ENCODE measurements at regions not wholly inside any gene's neighbourhood (a gene's known extent, or its start where the extent isn't known, plus 50 kb on each side); places are given as distances from the start of the nearest gene placed in this dataset.
"Not testable (repeated sequence)": the region's sequence is repeated elsewhere in the genome, so short reads cannot be mapped to it uniquely, and the experiment has no call there.

GRCh38 chr9:10863476-10863875 is 250.7 kb upstream of the PTPRD start:
- Histone ChIP-seq H3K4me1 (replicated peaks in 1 of 2) (peaks cover 0 to 10% of the 10 kb centered on the region in 2 donors), H3K4me3 (no peak overlapping the region), H3K27ac (no peak overlapping the region)
- ATAC-seq (replicated peaks in 6 of 8) = no peak
- in situ Hi-C loops (cut with MboI; ENCODE audit: low pct_unique_long_range_greater_than_20kb in 2 of 9, low sequenced_read_pairs in 9 of 9, unreplicated experiment in 9 of 9) = no loop called here
- 0 to 80% (median 75%) methylated on average over 2 of the region's 2 CpGs; no CpG with 5 or more reads in 1 of the 10 experiments for WGBS, 10 experiments

- no peak overlapping the region for H3K4me3 ChIP-seq
- no peak for ATAC-seq (replicated peaks in 6 of 8)
- in situ Hi-C loops (cut with MboI; ENCODE audit: low pct_unique_long_range_greater_than_20kb in 2 of 9, low sequenced_read_pairs in 9 of 9, unreplicated experiment in 9 of 9) = no loop called here
- no peak overlapping the region for H3K27ac ChIP-seq
- H3K4me1 ChIP-seq (replicated peaks in 1 of 2) = no peaks in the 10 kb centered on the region
- WGBS, 10 experiments = 0 to 89% (median 72%) methylated on average over 1 to 2 of the region's 2 CpGs
Observed at GRCh38 chr9:10867194-10867593, 254.4 kb upstream of the PTPRD start.

- ATAC-seq (replicated peaks in 6 of 8) = no peak
- Histone ChIP-seq H3K4me1 (replicated peaks in 1 of 2) (no peaks in the 10 kb centered on the region), H3K27ac (no peak overlapping the region), H3K4me3 (no peak overlapping the region)
- in situ Hi-C loops (cut with MboI; ENCODE audit: low pct_unique_long_range_greater_than_20kb in 2 of 9, low sequenced_read_pairs in 9 of 9, unreplicated experiment in 9 of 9) = no loop called here
Observed at GRCh38 chr9:10869687-10870086, 256.9 kb upstream of the PTPRD start.

- 0 to 100% (median 83%) methylated on average over 1 of the region's 1 CpG; no CpG with 5 or more reads in 2 of the 10 experiments for WGBS, 10 experiments
- in situ Hi-C loops (cut with MboI; ENCODE audit: low pct_unique_long_range_greater_than_20kb in 2 of 9, low sequenced_read_pairs in 9 of 9, unreplicated experiment in 9 of 9) = no loop called here
- ATAC-seq (replicated peaks in 6 of 8) = no peak
- no peak overlapping the region for H3K27ac ChIP-seq
- H3K4me1 ChIP-seq (replicated peaks in 1 of 2) = peaks cover 0 to 7% of the 10 kb centered on the region in 2 donors
- H3K4me3 ChIP-seq = no peak overlapping the region
Observed at GRCh38 chr9:10873999-10874398, 261.2 kb upstream of the PTPRD start.

- peaks cover 0 to 7% of the 10 kb centered on the region in 2 donors for H3K4me1 ChIP-seq (replicated peaks in 1 of 2)
- in situ Hi-C loops (cut with MboI; ENCODE audit: low pct_unique_long_range_greater_than_20kb in 2 of 9, low sequenced_read_pairs in 9 of 9, unreplicated experiment in 9 of 9) = no loop called here
- no peak overlapping the region for H3K27ac ChIP-seq
- WGBS, 10 experiments = 0 to 100% (median 76%) methylated on average over 1 to 2 of the region's 2 CpGs
- ATAC-seq (replicated peaks in 6 of 8) = no peak
- no peak overlapping the region for H3K4me3 ChIP-seq
Observed at GRCh38 chr9:10875752-10876151, 262.9 kb upstream of the PTPRD start.

- Histone ChIP-seq H3K4me1 (replicated peaks in 1 of 2) (peaks cover 0 to 7% of the 10 kb centered on the region in 2 donors), H3K4me3 (no peak overlapping the region), H3K27ac (no peak overlapping the region)
- in situ Hi-C loops (cut with MboI; ENCODE audit: low pct_unique_long_range_greater_than_20kb in 2 of 9, low sequenced_read_pairs in 9 of 9, unreplicated experiment in 9 of 9) = no loop called here
- ATAC-seq (replicated peaks in 6 of 8) = peak in 3 of 8 experiments; percentile 32 to 45 (median 34)
- 10 to 100% (median 65%) methylated on average over 1 to 2 of the region's 2 CpGs; no CpG with 5 or more reads in 2 of the 10 experiments for WGBS, 10 experiments
Observed at GRCh38 chr9:10876333-10876732, 263.5 kb upstream of the PTPRD start.

GRCh38 chr9:10890266-10890665 is 277.5 kb upstream of the PTPRD start:
- H3K4me3 ChIP-seq; ATAC-seq (replicated peaks in 6 of 8); in situ Hi-C loops (cut with MboI; ENCODE audit: low pct_unique_long_range_greater_than_20kb in 2 of 9, low sequenced_read_pairs in 9 of 9, unreplicated experiment in 9 of 9); H3K4me1 ChIP-seq (replicated peaks in 1 of 2); H3K27ac ChIP-seq: not testable (repeated sequence)
- 20 to 100% (median 80%) methylated on average over 1 of the region's 5 CpGs; no CpG with 5 or more reads in 5 of the 10 experiments for WGBS, 10 experiments

- Histone ChIP-seq H3K4me3 (no peak overlapping the region), H3K27ac (no peak overlapping the region), H3K4me1 (replicated peaks in 1 of 2) (no peaks in the 10 kb centered on the region)
- in situ Hi-C loops (cut with MboI; ENCODE audit: low pct_unique_long_range_greater_than_20kb in 2 of 9, low sequenced_read_pairs in 9 of 9, unreplicated experiment in 9 of 9) = no loop called here
- ATAC-seq (replicated peaks in 6 of 8) = no peak
- WGBS, 10 experiments = 0 to 83% (median 30%) methylated on average over 1 to 3 of the region's 3 CpGs; no CpG with 5 or more reads in 1 of the 10 experiments
Observed at GRCh38 chr9:10899509-10899908, 286.7 kb upstream of the PTPRD start.

GRCh38 chr9:10903969-10904368 is 291.2 kb upstream of the PTPRD start:
- WGBS, 10 experiments = 0 to 100% (median 83%) methylated on average over 1 of the region's 1 CpG

GRCh38 chr9:10910779-10911178 is 298.0 kb upstream of the PTPRD start:
- Histone ChIP-seq H3K4me3 (no peak overlapping the region), H3K4me1 (replicated peaks in 1 of 2) (no peaks in the 10 kb centered on the region), H3K27ac (no peak overlapping the region)
- no peak for ATAC-seq (replicated peaks in 6 of 8)
- in situ Hi-C loops (cut with MboI; ENCODE audit: low pct_unique_long_range_greater_than_20kb in 2 of 9, low sequenced_read_pairs in 9 of 9, unreplicated experiment in 9 of 9) = no loop called here
- 89 to 100% (median 93%) methylated on average over 1 to 18 of the region's 25 CpGs; no CpG with 5 or more reads in 5 of the 10 experiments for WGBS, 10 experiments

More at GRCh38 chr9:10903969-10904368, 291.2 kb upstream of the PTPRD start:
- H3K27ac ChIP-seq = no peak overlapping the region
- in situ Hi-C loops (cut with MboI; ENCODE audit: low pct_unique_long_range_greater_than_20kb in 2 of 9, low sequenced_read_pairs in 9 of 9, unreplicated experiment in 9 of 9) = no loop called here
- ATAC-seq (replicated peaks in 6 of 8) = no peak
- no peak overlapping the region for H3K4me3 ChIP-seq
- no peaks in the 10 kb centered on the region for H3K4me1 ChIP-seq (replicated peaks in 1 of 2)

GRCh38 chr9:10911373-10911772 is 298.6 kb upstream of the PTPRD start:
- in situ Hi-C loops (cut with MboI; ENCODE audit: low pct_unique_long_range_greater_than_20kb in 2 of 9, low sequenced_read_pairs in 9 of 9, unreplicated experiment in 9 of 9) = no loop called here
- 0 to 97% (median 85%) methylated on average over 1 to 6 of the region's 6 CpGs; no CpG with 5 or more reads in 3 of the 10 experiments for WGBS, 10 experiments
- no peak for ATAC-seq (replicated peaks in 6 of 8)

GRCh38 chr9:10917001-10917400 is 304.2 kb upstream of the PTPRD start:
- no peak overlapping the region for H3K4me3 ChIP-seq
- WGBS, 10 experiments = 0 to 100% (median 73%) methylated on average over 1 to 2 of the region's 2 CpGs

More at GRCh38 chr9:10911373-10911772, 298.6 kb upstream of the PTPRD start:
- Histone ChIP-seq H3K27ac (no peak overlapping the region), H3K4me3 (no peak overlapping the region), H3K4me1 (replicated peaks in 1 of 2) (no peaks in the 10 kb centered on the region)

GRCh38 chr9:10921671-10922070 is 308.9 kb upstream of the PTPRD start:
- in situ Hi-C loops (cut with MboI; ENCODE audit: low pct_unique_long_range_greater_than_20kb in 2 of 9, low sequenced_read_pairs in 9 of 9, unreplicated experiment in 9 of 9) = no loop called here
- WGBS, 10 experiments = 0 to 22% (median 0%) methylated on average over 1 to 2 of the region's 2 CpGs; no CpG with 5 or more reads in 1 of the 10 experiments
- Histone ChIP-seq H3K27ac (no peak overlapping the region), H3K4me1 (replicated peaks in 1 of 2) (peaks cover 0 to 3% of the 10 kb centered on the region in 2 donors), H3K4me3 (no peak overlapping the region)
- no peak for ATAC-seq (replicated peaks in 6 of 8)

More at GRCh38 chr9:10917001-10917400, 304.2 kb upstream of the PTPRD start:
- in situ Hi-C loops (cut with MboI; ENCODE audit: low pct_unique_long_range_greater_than_20kb in 2 of 9, low sequenced_read_pairs in 9 of 9, unreplicated experiment in 9 of 9) = no loop called here
- ATAC-seq (replicated peaks in 6 of 8) = peak in 4 of 8 experiments; percentile 25 to 47 (median 36)
- peaks cover 0 to 3% of the 10 kb centered on the region in 2 donors for H3K4me1 ChIP-seq (replicated peaks in 1 of 2)
- no peak overlapping the region for H3K27ac ChIP-seq

- H3K4me1 ChIP-seq (replicated peaks in 1 of 2) = peaks cover 8 to 21% of the 10 kb centered on the region in 2 donors
- no peak overlapping the region for H3K4me3 ChIP-seq
- no peak overlapping the region for H3K27ac ChIP-seq
- ATAC-seq (replicated peaks in 6 of 8) = no peak
- WGBS, 10 experiments = 0 to 100% (median 82%) methylated on average over 2 to 4 of the region's 4 CpGs
- in situ Hi-C loops (cut with MboI; ENCODE audit: low pct_unique_long_range_greater_than_20kb in 2 of 9, low sequenced_read_pairs in 9 of 9, unreplicated experiment in 9 of 9) = no loop called here
Observed at GRCh38 chr9:10925896-10926295, 313.1 kb upstream of the PTPRD start.
